Glutamatergic neuron (in vitro differentiated cells): ENCODE measurements at regions not wholly inside any gene's neighbourhood (a gene's known extent, or its start where the extent isn't known, plus 50 kb on each side); places are given as distances from the start of the nearest gene placed in this dataset.

Experiments used
- DNase-seq: peaks from one replicate; pipeline ENCODE4 v3.0.0; 2022
- H3K27ac Mint-ChIP-seq: one replicate; pipeline ENCODE4 v1.8.0; 2020; ENCODE audit warnings: mild to moderate bottlenecking, mixed read lengths, inconsistent platforms; ENCODE audit not compliant: unreplicated experiment
- H3K27me3 Mint-ChIP-seq: one replicate; pipeline ENCODE4 v1.8.0; 2020; ENCODE audit warnings: mild to moderate bottlenecking, moderate library complexity, mixed read lengths, inconsistent platforms; ENCODE audit not compliant: unreplicated experiment
- H3K36me3 Mint-ChIP-seq: one replicate; pipeline ENCODE4 v1.8.0; 2020; ENCODE audit warnings: mild to moderate bottlenecking, mixed read lengths, inconsistent platforms; ENCODE audit not compliant: unreplicated experiment
- H3K4me1 Mint-ChIP-seq: one replicate; pipeline ENCODE4 v1.8.0; 2020; ENCODE audit warnings: mild to moderate bottlenecking, low read depth, mixed read lengths, inconsistent platforms; ENCODE audit not compliant: unreplicated experiment
- H3K4me3 Mint-ChIP-seq: one replicate; pipeline ENCODE4 v1.8.0; 2020; ENCODE audit warnings: mild to moderate bottlenecking, mixed read lengths, inconsistent platforms; ENCODE audit not compliant: unreplicated experiment
- H3K9me3 Mint-ChIP-seq: one replicate; pipeline ENCODE4 v1.8.0; 2020; ENCODE audit warnings: mild to moderate bottlenecking, moderate library complexity, mixed read lengths, inconsistent platforms; ENCODE audit not compliant: unreplicated experiment
- CTCF ChIP-seq: fragments of 200-600 bp; sonication (generic); IDR thresholded peaks from one replicate; pipeline ENCODE4 v1.5.0; 2021; ENCODE audit not compliant: partially characterized antibody, unreplicated experiment

GRCh38 chr18:60978338-60978737 lies 354.9 kb upstream of the CDH20 start:
- H3K27me3 Mint-ChIP-seq: no peaks in the 10 kb centered on the region
- no peak overlapping the region for H3K27ac Mint-ChIP-seq
- DNase-seq: no peak
- H3K4me3 Mint-ChIP-seq: no peak overlapping the region
- no peaks in the 10 kb centered on the region for H3K36me3 Mint-ChIP-seq
- no peaks in the 10 kb centered on the region for H3K4me1 Mint-ChIP-seq
- TF ChIP-seq CTCF: no peak
- H3K9me3 Mint-ChIP-seq: peaks cover 1% of the 10 kb centered on the region

- H3K36me3 Mint-ChIP-seq: no peaks in the 10 kb centered on the region
- no peak for TF ChIP-seq CTCF
- H3K4me3 Mint-ChIP-seq: no peak overlapping the region
- H3K4me1 Mint-ChIP-seq: no peaks in the 10 kb centered on the region
- H3K27me3 Mint-ChIP-seq: no peaks in the 10 kb centered on the region
- DNase-seq: no peak
- no peak overlapping the region for H3K27ac Mint-ChIP-seq
- peaks cover 1% of the 10 kb centered on the region for H3K9me3 Mint-ChIP-seq
Measured at GRCh38 chr18:60980422-60981005, 352.7 kb upstream of the CDH20 start.

- Mint-ChIP-seq H3K27me3 (no peaks in the 10 kb centered on the region), H3K36me3 (no peaks in the 10 kb centered on the region), H3K9me3 (peaks cover 6% of the 10 kb centered on the region), H3K4me1 (no peaks in the 10 kb centered on the region), H3K27ac (no peak overlapping the region), H3K4me3 (no peak overlapping the region)
- TF ChIP-seq CTCF: no peak
- DNase-seq: no peak
Measured at GRCh38 chr18:60981682-60982328, 351.4 kb upstream of the CDH20 start.

- Mint-ChIP-seq H3K27me3 (no peaks in the 10 kb centered on the region), H3K4me3 (no peak overlapping the region), H3K9me3 (peaks cover 6% of the 10 kb centered on the region), H3K36me3 (no peaks in the 10 kb centered on the region), H3K4me1 (no peaks in the 10 kb centered on the region), H3K27ac (no peak overlapping the region)
- no peak for DNase-seq
- no peak for TF ChIP-seq CTCF
Measured at GRCh38 chr18:60982329-60982695, 350.9 kb upstream of the CDH20 start.

- Mint-ChIP-seq H3K27ac (no peak overlapping the region), H3K4me3 (no peak overlapping the region), H3K4me1 (no peaks in the 10 kb centered on the region), H3K9me3 (peaks cover 6% of the 10 kb centered on the region), H3K27me3 (no peaks in the 10 kb centered on the region), H3K36me3 (no peaks in the 10 kb centered on the region)
- no peak for TF ChIP-seq CTCF
- no peak for DNase-seq
Measured at GRCh38 chr18:60982928-60983327, 350.3 kb upstream of the CDH20 start.
